D721Med (cell line): ENCODE measurements at regions not wholly inside any gene's neighbourhood (a gene's known extent, or its start where the extent isn't known, plus 50 kb on each side); places are given as distances from the start of the nearest gene placed in this dataset.

Experiments used
- DNase-seq: peaks from one replicate; pipeline ENCODE4 v3.0.0; 2011; ENCODE audit warnings: low spot score; ENCODE audit not compliant: insufficient read length
- FAIRE-seq: peaks from 2 replicates; lab custom pipeline; 2011; peaks lifted over from hg19 to GRCh38; lab: Jason Lieb, UNC
- TF ChIP-seq, protein P1 (sequence below): IDR thresholded peaks from 2 replicates; pipeline ENCODE4 v1.5.1; 2012; ENCODE audit warnings: mild to moderate bottlenecking, control low read depth; ENCODE audit not compliant: insufficient read depth; ENCODE audit errors: missing control alignments

DNA sequence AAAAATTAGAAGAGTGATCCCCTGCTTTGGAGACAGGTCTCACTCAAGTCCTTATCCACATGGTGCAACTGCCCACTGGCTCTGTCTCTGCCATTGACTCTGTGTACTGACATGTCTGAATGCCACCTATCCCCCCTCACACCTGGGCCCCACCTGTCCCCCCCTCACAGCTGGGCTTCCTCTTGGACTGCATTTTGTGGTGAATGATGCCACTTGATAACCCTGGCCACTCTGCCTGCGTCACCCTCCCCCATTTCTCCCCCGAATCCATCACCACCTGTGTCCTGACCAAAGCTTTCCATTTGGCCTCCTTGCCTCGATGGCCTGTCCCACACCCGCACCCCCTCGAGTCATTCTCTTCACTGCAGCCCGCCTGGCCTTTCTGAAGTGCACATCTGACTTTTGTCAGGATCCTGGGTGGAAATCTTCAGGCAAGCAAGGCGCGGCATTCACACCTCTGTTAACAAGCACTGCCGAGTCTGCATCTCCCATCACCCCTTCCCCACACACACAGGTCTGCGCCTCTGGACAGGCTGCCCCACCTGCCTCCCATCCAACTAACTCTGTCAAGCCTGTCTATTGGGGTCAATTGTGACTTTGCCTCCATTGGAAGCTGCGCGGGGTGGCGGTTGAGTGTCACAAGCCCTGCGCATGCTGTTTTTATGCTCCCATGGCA lies 175.3 kb upstream of the KLF14 start:
- FAIRE-seq, result no peak
- DNase-seq, result no peak
- TF ChIP-seq, protein P1, sequence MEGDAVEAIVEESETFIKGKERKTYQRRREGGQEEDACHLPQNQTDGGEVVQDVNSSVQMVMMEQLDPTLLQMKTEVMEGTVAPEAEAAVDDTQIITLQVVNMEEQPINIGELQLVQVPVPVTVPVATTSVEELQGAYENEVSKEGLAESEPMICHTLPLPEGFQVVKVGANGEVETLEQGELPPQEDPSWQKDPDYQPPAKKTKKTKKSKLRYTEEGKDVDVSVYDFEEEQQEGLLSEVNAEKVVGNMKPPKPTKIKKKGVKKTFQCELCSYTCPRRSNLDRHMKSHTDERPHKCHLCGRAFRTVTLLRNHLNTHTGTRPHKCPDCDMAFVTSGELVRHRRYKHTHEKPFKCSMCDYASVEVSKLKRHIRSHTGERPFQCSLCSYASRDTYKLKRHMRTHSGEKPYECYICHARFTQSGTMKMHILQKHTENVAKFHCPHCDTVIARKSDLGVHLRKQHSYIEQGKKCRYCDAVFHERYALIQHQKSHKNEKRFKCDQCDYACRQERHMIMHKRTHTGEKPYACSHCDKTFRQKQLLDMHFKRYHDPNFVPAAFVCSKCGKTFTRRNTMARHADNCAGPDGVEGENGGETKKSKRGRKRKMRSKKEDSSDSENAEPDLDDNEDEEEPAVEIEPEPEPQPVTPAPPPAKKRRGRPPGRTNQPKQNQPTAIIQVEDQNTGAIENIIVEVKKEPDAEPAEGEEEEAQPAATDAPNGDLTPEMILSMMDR, result no peak

DNA sequence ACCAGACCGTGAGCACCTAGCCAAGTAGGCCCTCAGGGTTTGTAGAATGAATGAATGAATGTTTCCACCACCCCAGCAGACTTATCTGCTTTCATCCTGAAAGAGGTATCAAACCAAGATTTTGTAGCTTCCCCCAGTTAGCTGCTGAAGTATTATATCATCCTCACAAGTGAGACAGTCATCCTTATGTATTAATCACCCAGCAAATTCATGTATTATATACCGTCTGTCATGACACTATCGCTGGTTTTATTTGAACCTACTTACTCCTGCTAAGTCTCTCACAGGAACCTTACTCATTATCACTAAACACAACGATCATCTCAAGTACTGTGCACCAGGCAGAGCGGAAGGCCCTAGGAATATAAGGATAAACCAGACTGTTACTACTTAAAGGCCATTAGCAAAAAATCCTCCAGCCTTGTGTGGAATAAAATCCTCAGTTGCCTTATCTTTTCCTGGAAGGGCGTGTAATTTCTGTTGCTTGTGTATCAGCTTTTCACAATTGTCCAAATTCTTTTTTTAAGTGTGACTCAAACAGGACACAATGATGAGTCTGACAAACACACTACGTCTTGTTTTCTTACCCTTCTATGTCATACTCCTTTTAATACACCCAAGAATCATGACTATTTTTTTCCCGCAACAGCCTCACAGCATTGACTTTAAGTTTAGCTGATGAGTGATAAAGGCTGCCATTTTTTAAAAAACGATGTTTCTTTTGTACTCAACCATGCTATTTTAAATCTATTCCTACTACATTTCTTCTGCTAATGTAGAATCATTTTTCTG lies 176.1 kb upstream of the KLF14 start:
- no peak for FAIRE-seq
- DNase-seq, result no peak
- TF ChIP-seq, protein P1, result no peak

DNA sequence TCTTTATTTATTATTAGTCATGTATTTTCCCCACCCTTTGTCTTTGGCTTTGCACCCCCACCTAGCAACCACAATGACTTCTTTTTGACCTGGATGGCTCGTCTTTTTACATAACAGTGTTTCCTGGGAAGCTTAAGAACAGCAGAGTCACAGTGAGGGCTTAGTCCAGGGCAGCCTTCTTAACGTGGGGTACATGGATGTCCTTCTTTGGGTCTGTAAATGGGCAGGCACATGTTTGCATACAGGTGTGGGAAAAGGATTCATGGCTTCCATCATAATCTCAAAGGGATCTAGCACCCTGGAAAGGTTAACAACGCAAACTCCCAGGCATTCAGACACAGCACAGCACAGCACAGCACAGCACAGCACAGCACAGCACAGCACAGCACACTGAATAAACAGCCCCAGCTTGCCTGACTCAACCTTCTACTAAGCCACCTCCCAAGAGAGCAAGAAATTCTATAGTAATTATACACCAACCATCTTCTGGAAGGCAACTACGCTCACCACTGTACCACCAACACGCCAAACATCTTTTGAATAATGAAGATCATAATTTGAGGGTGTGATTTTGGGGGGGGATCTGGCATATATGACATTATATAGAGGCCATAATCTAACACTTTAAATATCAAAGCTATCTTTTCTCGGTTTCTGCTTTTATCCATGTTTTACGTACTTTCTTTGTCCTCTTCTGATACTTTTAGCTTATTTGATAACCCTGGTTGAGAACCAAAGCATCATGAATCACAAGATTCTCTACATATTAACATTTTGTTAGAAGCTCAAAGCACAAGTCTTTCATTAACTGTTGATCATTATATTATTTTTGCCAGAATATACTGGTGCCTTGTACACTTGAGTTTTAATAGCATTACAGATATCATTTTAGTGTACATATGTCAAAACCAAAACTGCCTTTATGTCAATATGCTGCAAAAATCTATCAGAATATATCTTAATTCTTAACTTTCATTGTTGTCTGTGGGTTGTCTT lies 177.2 kb upstream of the KLF14 start:
- TF ChIP-seq, protein P1, result no peak
- FAIRE-seq (no peak), DNase-seq (no peak)

DNA sequence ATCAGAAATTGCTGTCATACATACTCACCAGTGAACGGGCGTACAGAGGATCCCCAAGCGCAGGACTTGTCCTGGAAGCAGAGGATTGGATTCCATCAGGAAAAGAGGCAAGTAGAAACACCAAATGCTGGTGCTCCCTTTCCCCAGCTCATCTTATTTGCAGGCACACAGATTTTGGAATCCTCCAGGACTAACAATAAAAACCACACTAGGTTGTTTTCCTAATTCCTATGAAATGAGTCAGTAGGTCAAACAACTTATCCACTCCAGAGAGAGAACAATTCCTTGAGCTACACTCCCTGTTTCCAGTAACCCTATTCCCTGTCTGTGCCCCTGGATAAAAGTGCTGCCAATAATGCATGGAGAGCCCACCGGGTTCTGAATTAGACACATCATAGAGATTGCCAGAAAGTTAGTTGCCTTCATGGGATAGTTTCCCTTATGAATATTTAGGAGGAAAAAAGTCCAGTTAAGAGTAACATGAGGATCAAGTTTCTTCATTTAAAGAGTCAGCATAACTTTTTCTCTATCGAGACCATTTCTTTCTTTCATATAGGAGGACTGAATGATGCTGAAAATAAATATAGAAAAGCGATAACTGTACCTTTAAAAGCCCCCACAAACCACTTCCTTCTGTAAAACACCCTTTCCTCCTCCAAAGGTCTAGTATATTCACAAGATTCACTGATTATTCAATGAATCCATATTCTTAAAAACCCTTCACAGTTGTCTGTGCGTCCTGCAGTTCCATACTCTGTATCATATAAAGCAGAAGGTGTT lies 178.3 kb upstream of the KLF14 start:
- TF ChIP-seq, protein P1, result no peak
- DNase-seq, result no peak
- no peak for FAIRE-seq

DNA sequence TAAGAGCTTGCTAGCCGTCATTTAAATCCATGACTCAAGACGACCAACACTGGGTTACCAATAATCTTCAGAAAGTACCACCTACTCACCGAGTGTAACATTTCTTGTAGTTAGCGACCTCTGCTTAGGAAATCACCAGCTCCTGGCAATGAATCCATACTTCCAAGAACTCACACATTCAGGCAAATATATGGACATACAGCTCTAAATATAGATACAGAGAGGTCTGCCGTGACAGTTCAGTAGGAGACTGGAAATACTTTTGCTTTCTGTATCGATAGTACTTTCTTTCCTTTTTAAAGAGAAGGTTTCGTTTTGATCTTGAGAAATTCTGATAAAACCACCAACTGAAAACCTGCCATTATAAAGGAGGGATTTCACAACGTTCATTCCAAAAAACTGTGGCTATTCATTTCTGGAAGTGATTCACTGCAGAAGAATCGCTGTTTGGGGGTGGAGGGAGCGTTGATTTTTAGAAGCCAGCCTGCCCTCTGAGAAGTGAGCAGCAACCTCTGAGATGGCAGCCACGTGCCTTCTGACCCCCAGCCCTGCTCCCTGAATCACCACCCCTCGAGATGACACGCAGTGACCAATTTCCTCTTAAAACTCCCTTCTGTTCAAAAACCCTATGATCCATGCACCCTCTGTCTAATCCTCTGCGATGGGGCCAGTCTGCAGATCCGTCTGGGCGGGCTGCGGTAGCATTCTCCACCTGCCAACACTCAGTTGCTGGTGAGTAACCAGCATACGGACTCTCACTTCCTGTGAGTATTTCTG lies 179.0 kb upstream of the KLF14 start:
- DNase-seq, result no peak

More for the DNA sequence above, 179.0 kb upstream of the KLF14 start:
- no peak for FAIRE-seq
- TF ChIP-seq, protein P1, result no peak
